ENCODE measurements at regions not wholly inside any gene's neighbourhood (a gene's known extent, or its start where the extent isn't known, plus 50 kb on each side); places are given as distances from the start of the nearest gene placed in this dataset.

GRCh38 chr10:4645836-4646235, 180.2 kb upstream of the AKR1E2 start:
- ATAC-seq (no peak), DNase-seq (no peak)
- TF ChIP-seq CTCF (IDR thresholded peaks at IDR 0.05), result no peak
- Histone ChIP-seq H3K4me3 (no peak overlapping the region), H3K9me3 (no peaks in the 10 kb centered on the region), H3K36me3 (no peaks in the 10 kb centered on the region), H3K4me1 (peaks cover 0 to 7% of the 10 kb centered on the region in 2 donors), H3K27me3 (no peaks in the 10 kb centered on the region), H3K27ac (no peak overlapping the region)
- intact Hi-C loops (cut with DNase I), result loop anchor here in 1 of 2 donors (10.0 kb wide), 1 partner anchor 131 kb away; no protein-coding TSS in a partner anchor

GRCh38 chr10:4643471-4643870, 182.5 kb upstream of the AKR1E2 start:
- TF ChIP-seq CTCF (IDR thresholded peaks at IDR 0.05), result no peak
- Histone ChIP-seq H3K9me3 (no peaks in the 10 kb centered on the region), H3K36me3 (no peaks in the 10 kb centered on the region), H3K4me3 (no peak overlapping the region), H3K27ac (no peak overlapping the region), H3K4me1 (peaks cover 0 to 7% of the 10 kb centered on the region in 2 donors), H3K27me3 (no peaks in the 10 kb centered on the region)
- intact Hi-C loops (cut with DNase I), result loop anchor here in 1 of 2 donors (10.0 kb wide), 1 partner anchor 129 kb away; no protein-coding TSS in a partner anchor
- no peak for ATAC-seq
- DNase-seq, result no peak

- no peaks in the 10 kb centered on the region for H3K9me3 ChIP-seq
- TF ChIP-seq CTCF (IDR thresholded peaks at IDR 0.05), result no peak
- no peak overlapping the region for H3K4me3 ChIP-seq
- peaks cover 0 to 7% of the 10 kb centered on the region in 2 donors for H3K4me1 ChIP-seq
- H3K27me3 ChIP-seq, result no peaks in the 10 kb centered on the region
- no peaks in the 10 kb centered on the region for H3K36me3 ChIP-seq
- DNase-seq (no peak), ATAC-seq (no peak)
- no peak overlapping the region for H3K27ac ChIP-seq
- intact Hi-C loops (cut with DNase I), result loop anchor here in 1 of 2 donors (10.0 kb wide), 1 partner anchor 125 kb away; no protein-coding TSS in a partner anchor
Measured at GRCh38 chr10:4639960-4640359, 186.0 kb upstream of the AKR1E2 start.

- Histone ChIP-seq H3K27me3 (no peaks in the 10 kb centered on the region), H3K9me3 (no peaks in the 10 kb centered on the region), H3K4me3 (no peak overlapping the region), H3K4me1 (no peaks in the 10 kb centered on the region), H3K36me3 (no peaks in the 10 kb centered on the region), H3K27ac (no peak overlapping the region)
- no peak for TF ChIP-seq CTCF (IDR thresholded peaks at IDR 0.05)
- ATAC-seq, result no peak
- intact Hi-C loops (cut with DNase I), result no loop called here
- no peak for DNase-seq
Measured at GRCh38 chr10:4638099-4638498, 187.9 kb upstream of the AKR1E2 start.

GRCh38 chr10:4637657-4638056, 188.3 kb upstream of the AKR1E2 start:
- H3K27me3 ChIP-seq, result no peaks in the 10 kb centered on the region
- ATAC-seq (no peak), DNase-seq (no peak)
- intact Hi-C loops (cut with DNase I), result no loop called here
- H3K36me3 ChIP-seq, result no peaks in the 10 kb centered on the region
- H3K4me3 ChIP-seq, result no peak overlapping the region
- no peak overlapping the region for H3K27ac ChIP-seq
- no peaks in the 10 kb centered on the region for H3K4me1 ChIP-seq
- H3K9me3 ChIP-seq, result no peaks in the 10 kb centered on the region
- no peak for TF ChIP-seq CTCF (IDR thresholded peaks at IDR 0.05)

Measured in left lung (tissue), 4 donors.